Fibroblast of lung (primary cell): ENCODE measurements at regions not wholly inside any gene's neighbourhood (a gene's known extent, or its start where the extent isn't known, plus 50 kb on each side); places are given as distances from the start of the nearest gene placed in this dataset.

Experiments used
- DNase-seq, 2 donors: peaks; one replicate each; pipeline versions ENCODE4 v3.0.0 to v3.0.0-alpha.2; 2010; ENCODE audit warnings: low read depth in 2 of 2
- H2AFZ ChIP-seq: 2 replicates; pipeline ENCODE4 v1.5.1; 2012; ENCODE audit warnings: low read length, control low read depth, inconsistent platforms
- H3K27ac ChIP-seq: 2 replicates; pipeline ENCODE4 v1.5.1; 2011; ENCODE audit warnings: low read length, control low read depth; ENCODE audit not compliant: insufficient read depth
- H3K27me3 ChIP-seq: 2 replicates; pipeline ENCODE4 v1.5.1; 2011; ENCODE audit warnings: mild to moderate bottlenecking, low read length; ENCODE audit not compliant: control insufficient read depth, insufficient read depth
- H3K36me3 ChIP-seq: 2 replicates; pipeline ENCODE4 v1.5.1; 2011; ENCODE audit warnings: low read length; ENCODE audit not compliant: control insufficient read depth, insufficient read depth
- H3K4me1 ChIP-seq: 2 replicates; pipeline ENCODE4 v1.5.1; 2011; ENCODE audit warnings: low read length; ENCODE audit not compliant: control insufficient read depth, insufficient read depth; ENCODE audit errors: extremely low read depth
- H3K4me2 ChIP-seq: 2 replicates; pipeline ENCODE4 v1.5.1; 2011; ENCODE audit warnings: low read length, control low read depth; ENCODE audit not compliant: insufficient read depth; ENCODE audit errors: extremely low read depth
- H3K4me3 ChIP-seq, 4 experiments: fragments of 200-600 bp in 1 of 4; sonication (generic) in 1 of 4; replicated peaks in 1 of 4; 2 replicates each; pipeline ENCODE4 v1.5.1; 2011 to 2016; ENCODE audit warnings: low read length in 4 of 4, low read depth in 3 of 4, mild to moderate bottlenecking in 3 of 4, control low read depth in 2 of 4, inconsistent platforms in 1 of 4, mixed read lengths in 1 of 4; ENCODE audit not compliant: insufficient read depth in 1 of 4; ENCODE audit errors: control extremely low read depth in 1 of 4
- H3K79me2 ChIP-seq: 2 replicates; pipeline ENCODE4 v1.5.1; 2012; ENCODE audit warnings: mild to moderate bottlenecking, low read length, inconsistent platforms; ENCODE audit not compliant: control insufficient read depth, insufficient read depth
- H3K9ac ChIP-seq: 2 replicates; pipeline ENCODE4 v1.5.1; 2011; ENCODE audit warnings: mild to moderate bottlenecking, low read length, control low read depth; ENCODE audit not compliant: insufficient read depth
- H3K9me3 ChIP-seq: 2 replicates; pipeline ENCODE4 v1.5.1; 2012; ENCODE audit warnings: low read depth, low read length; ENCODE audit not compliant: control insufficient read depth, insufficient read depth
- H4K20me1 ChIP-seq: 2 replicates; pipeline ENCODE4 v1.5.1; 2011; ENCODE audit warnings: low read length; ENCODE audit not compliant: control insufficient read depth, insufficient read depth; ENCODE audit errors: extremely low read depth
- EZH2 ChIP-seq: IDR thresholded peaks from 2 replicates; pipeline ENCODE4 v1.5.1; 2012; ENCODE audit warnings: low read length, control low read depth, mild to moderate bottlenecking; ENCODE audit errors: missing control alignments
- TF ChIP-seq, protein P1 (sequence below), 2 donors: IDR thresholded peaks in 1 of 2; conservative IDR thresholded peaks in 1 of 2; 1 replicate in 1 of 2; 2 replicates in 1 of 2; pipeline ENCODE4 v1.5.1; 2011 to 2012; ENCODE audit warnings: low read length in 2 of 2, control low read depth in 1 of 2, inconsistent platforms in 1 of 2, low read depth in 1 of 2, mild to moderate bottlenecking in 1 of 2

DNA sequence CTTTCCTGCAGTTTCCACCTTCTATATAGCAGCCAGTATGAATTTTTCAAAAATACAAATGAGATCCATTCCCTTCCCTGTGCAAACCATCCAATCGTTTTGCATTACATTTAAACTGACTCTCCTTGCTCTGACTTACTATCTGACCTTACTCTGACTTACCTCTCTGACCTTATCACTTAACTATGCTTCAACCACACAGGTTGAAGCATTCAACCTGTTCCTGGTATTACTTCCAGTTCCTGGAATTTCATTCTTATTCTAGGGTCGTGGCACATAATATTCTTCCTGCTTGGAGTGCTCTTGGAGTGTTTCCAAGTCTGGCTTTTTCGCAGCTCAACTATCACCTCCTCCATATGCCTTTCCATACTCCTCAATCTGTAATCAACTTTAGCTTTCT is 850.6 kb upstream of the CHAC2 start:
- H3K79me2 ChIP-seq: no peaks in the 10 kb centered on the region
- no peaks in the 10 kb centered on the region for H3K36me3 ChIP-seq
- H3K27ac ChIP-seq: no peak overlapping the region
- no peak overlapping the region for H3K4me3 ChIP-seq
- no peak overlapping the region for H3K9ac ChIP-seq
- no peaks in the 10 kb centered on the region for H4K20me1 ChIP-seq
- no peak for TF ChIP-seq EZH2
- TF ChIP-seq, protein P1, sequence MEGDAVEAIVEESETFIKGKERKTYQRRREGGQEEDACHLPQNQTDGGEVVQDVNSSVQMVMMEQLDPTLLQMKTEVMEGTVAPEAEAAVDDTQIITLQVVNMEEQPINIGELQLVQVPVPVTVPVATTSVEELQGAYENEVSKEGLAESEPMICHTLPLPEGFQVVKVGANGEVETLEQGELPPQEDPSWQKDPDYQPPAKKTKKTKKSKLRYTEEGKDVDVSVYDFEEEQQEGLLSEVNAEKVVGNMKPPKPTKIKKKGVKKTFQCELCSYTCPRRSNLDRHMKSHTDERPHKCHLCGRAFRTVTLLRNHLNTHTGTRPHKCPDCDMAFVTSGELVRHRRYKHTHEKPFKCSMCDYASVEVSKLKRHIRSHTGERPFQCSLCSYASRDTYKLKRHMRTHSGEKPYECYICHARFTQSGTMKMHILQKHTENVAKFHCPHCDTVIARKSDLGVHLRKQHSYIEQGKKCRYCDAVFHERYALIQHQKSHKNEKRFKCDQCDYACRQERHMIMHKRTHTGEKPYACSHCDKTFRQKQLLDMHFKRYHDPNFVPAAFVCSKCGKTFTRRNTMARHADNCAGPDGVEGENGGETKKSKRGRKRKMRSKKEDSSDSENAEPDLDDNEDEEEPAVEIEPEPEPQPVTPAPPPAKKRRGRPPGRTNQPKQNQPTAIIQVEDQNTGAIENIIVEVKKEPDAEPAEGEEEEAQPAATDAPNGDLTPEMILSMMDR (conservative IDR thresholded peaks at IDR 0.05 in 1 of 2, IDR thresholded peaks at IDR 0.05 in 1 of 2; ENCODE audit: low read depth in 1 of 2, low read length in 2 of 2): no peak
- H2AFZ ChIP-seq: no peak overlapping the region
- no peaks in the 10 kb centered on the region for H3K9me3 ChIP-seq
- H3K4me2 ChIP-seq: no peak overlapping the region
- no peaks in the 10 kb centered on the region for H3K27me3 ChIP-seq
- no peak for DNase-seq
- H3K4me1 ChIP-seq: no peaks in the 10 kb centered on the region

DNA sequence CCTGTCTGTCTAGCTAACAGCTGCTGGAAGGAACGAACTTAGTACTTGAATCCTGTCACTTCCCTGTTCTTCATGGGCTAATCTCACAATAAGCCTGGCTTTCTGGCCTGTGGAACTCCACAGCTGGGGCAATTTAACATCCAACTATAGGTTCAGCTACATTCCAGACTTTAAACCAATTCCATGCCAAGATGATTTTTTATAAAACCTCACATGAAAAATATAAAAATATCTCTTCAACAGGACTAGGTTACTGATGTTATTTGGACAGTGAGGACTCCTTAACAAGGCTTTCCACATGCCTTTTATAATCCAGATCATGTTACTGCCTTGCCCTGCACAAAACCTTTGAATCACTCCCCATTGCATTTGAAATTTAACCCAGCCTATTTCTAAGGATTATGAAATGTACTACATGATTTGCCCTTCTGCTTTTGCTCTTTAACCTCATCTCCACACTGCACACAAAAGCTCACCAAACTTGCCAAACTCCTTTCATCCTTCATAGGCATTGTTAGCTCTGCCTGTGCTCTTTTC is 863.2 kb upstream of the CHAC2 start:
- Histone ChIP-seq H3K27me3 (no peaks in the 10 kb centered on the region), H3K9me3 (no peaks in the 10 kb centered on the region), H2AFZ (no peak overlapping the region), H3K27ac (no peak overlapping the region), H3K79me2 (no peaks in the 10 kb centered on the region), H4K20me1 (no peaks in the 10 kb centered on the region), H3K36me3 (no peaks in the 10 kb centered on the region), H3K4me3 (no peak overlapping the region), H3K4me1 (no peaks in the 10 kb centered on the region), H3K4me2 (no peak overlapping the region), H3K9ac (no peak overlapping the region)
- peak in 1 of 2 donors; percentile 71 for DNase-seq
- no peak for TF ChIP-seq EZH2
- TF ChIP-seq, protein P1 (conservative IDR thresholded peaks at IDR 0.05 in 1 of 2, IDR thresholded peaks at IDR 0.05 in 1 of 2; ENCODE audit: low read depth in 1 of 2, low read length in 2 of 2): no peak

DNA sequence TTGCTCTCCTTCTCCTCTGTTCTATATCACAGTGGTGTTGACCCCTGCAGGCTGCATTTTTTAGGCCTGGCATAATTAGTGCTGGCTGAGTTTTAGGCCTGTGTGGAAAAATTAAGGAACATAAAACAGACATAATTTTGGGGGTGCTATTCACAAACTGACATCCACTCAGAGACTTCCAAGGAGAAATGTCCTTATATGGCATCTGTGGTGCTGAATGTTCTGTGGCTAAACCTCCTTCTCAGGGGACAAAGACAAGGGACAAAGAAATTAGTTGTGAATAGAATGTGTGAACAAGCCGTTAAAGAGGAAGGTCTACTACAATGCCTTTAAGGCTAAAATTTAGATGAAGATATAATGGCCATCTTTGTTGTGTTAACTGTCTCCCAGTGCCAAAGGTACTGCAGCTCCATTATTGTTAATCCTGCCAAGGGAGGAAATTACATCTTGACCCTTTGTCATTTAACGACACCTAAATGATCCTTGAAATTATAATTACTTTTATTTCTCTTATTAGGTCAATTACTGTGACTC is 870.0 kb upstream of the CHAC2 start:
- H3K9me3 ChIP-seq: no peaks in the 10 kb centered on the region
- TF ChIP-seq EZH2: no peak
- TF ChIP-seq, protein P1 (conservative IDR thresholded peaks at IDR 0.05 in 1 of 2, IDR thresholded peaks at IDR 0.05 in 1 of 2; ENCODE audit: low read depth in 1 of 2, low read length in 2 of 2): no peak
- H3K4me3 ChIP-seq: no peak overlapping the region
- no peaks in the 10 kb centered on the region for H4K20me1 ChIP-seq
- no peaks in the 10 kb centered on the region for H3K79me2 ChIP-seq
- no peak for DNase-seq
- H3K36me3 ChIP-seq: no peaks in the 10 kb centered on the region
- H3K4me1 ChIP-seq: no peaks in the 10 kb centered on the region
- H3K4me2 ChIP-seq: no peak overlapping the region
- H3K27ac ChIP-seq: no peak overlapping the region
- H3K9ac ChIP-seq: no peak overlapping the region
- H2AFZ ChIP-seq: no peak overlapping the region
- no peaks in the 10 kb centered on the region for H3K27me3 ChIP-seq
